ENCODE measurements at regions not wholly inside any gene's neighbourhood (a gene's known extent, or its start where the extent isn't known, plus 50 kb on each side); places are given as distances from the start of the nearest gene placed in this dataset.
"Not testable (repeated sequence)": the region's sequence is repeated elsewhere in the genome, so short reads cannot be mapped to it uniquely, and the experiment has no call there.

- DNase-seq (ENCODE audit: low read depth in 2 of 2), result no peak
These were observed 76.5 kb downstream of the ARL5B start for GRCh38 chr10:18735711-18736110.

DNA sequence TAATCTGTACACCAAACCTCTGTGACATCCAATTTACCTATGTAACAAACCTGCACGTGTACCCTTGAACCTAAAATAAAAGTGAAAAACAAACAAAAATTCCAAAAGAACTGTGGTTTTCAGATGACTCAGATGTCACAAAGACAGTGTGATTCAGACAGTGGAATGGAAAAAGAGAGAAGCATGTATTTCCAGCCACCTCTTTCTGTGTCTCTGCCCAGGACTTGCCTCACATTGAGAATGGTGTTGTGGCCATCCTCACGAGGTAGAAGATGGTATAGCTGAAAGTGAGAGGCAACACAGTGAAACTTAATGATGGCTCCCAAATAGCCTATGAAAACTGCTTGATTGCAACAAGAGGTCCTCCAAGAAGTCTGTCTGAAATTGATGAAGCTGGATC lies 78.0 kb downstream of the ARL5B start:
- no peak for DNase-seq (ENCODE audit: low read depth in 2 of 2)

- DNase-seq (ENCODE audit: low read depth in 2 of 2), result no peak
These were observed 78.6 kb downstream of the ARL5B start for GRCh38 chr10:18737841-18738240.

- DNase-seq (ENCODE audit: low read depth in 2 of 2), result no peak
These were observed 79.6 kb downstream of the ARL5B start for GRCh38 chr10:18738835-18739234.

GRCh38 chr10:18743926-18744325 lies 84.7 kb downstream of the ARL5B start:
- no peak for DNase-seq (ENCODE audit: low read depth in 2 of 2)

DNA sequence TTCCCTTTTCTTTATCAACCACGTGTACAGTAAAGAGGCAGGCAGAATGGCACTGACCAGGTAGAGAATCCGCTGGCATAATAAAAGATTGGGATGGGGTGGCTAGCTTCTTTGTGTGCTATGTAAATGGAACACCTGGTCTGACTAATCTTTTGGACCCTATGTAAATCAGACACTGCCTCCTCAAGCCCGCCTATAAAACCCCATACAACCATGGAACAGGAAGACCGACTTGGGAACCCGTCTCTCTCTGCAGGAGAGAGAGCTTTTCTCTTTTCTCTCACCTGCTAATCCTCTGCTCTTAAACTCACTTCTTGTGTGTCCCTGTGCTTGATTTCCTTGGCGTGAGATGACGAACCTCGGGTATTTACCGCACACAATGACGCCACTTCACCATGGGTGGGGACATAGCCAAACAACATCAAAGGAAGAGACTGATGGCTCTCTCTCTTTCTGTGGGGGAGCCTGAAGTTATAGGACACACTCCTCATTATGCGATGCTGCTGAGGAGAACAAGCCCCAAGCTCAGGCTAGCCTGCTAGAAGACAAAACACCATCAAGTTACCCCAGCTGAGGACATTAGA lies 94.2 kb downstream of the ARL5B start:
- no peak for DNase-seq (ENCODE audit: low read depth in 2 of 2)

DNA sequence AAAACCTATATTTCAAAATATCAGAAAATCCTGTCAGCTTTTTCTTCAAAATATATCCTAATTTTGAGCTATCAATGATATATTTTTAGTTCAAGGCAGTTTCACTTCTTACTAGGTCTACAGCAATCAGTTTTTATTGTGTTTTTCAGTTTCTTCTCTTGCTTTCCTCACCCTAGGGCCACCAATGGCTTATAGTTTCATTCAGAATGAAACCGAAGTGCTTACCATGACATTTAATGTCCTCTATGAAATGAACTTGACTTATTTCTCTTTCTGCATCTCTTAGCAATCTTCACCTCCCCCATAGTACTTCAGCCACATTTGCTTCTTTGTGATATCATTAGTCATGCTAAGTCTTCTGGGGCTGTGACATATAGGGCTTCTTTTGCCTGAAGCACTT lies 100.3 kb downstream of the ARL5B start:
- DNase-seq (ENCODE audit: low read depth in 2 of 2), result no peak

GRCh38 chr10:18760836-18761235 lies 101.6 kb downstream of the ARL5B start:
- DNase-seq (ENCODE audit: low read depth in 2 of 2), result no peak

GRCh38 chr10:18767981-18768380 lies 108.8 kb downstream of the ARL5B start:
- no peak for DNase-seq (ENCODE audit: low read depth in 2 of 2)

- DNase-seq (ENCODE audit: low read depth in 2 of 2), result no peak
These were observed 113.9 kb downstream of the ARL5B start for GRCh38 chr10:18773180-18773579.

- no peak for DNase-seq (ENCODE audit: low read depth in 2 of 2)
These were observed 118.0 kb downstream of the ARL5B start for GRCh38 chr10:18777258-18777657.

- peak in 1 of 2 donors; percentile 5 for DNase-seq (ENCODE audit: low read depth in 2 of 2)
These were observed 127.2 kb downstream of the ARL5B start for GRCh38 chr10:18786478-18786877.

- no peak for DNase-seq (ENCODE audit: low read depth in 2 of 2)
These were observed 134.7 kb downstream of the ARL5B start for GRCh38 chr10:18793951-18794350.

DNA sequence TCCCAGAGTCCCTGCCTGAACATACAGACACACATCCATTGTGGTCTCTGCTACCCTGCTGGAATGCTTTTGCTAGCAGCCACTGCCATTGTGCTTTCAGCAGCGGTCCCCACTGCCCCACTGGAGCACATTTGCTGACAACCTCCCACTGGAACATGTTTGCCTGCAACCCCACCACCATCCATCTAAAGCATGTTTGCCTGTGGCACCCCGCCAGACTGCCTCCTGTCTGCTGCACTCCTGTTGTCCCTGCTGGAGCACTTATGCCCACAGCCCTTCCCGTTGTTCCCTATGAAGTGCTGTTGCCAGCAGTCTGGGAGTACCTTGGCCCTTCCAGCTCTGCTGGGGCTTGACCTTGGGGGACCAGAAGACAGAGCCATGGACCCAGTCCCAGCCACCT lies 136.3 kb downstream of the ARL5B start:
- DNase-seq (ENCODE audit: low read depth in 2 of 2), result no peak

DNA sequence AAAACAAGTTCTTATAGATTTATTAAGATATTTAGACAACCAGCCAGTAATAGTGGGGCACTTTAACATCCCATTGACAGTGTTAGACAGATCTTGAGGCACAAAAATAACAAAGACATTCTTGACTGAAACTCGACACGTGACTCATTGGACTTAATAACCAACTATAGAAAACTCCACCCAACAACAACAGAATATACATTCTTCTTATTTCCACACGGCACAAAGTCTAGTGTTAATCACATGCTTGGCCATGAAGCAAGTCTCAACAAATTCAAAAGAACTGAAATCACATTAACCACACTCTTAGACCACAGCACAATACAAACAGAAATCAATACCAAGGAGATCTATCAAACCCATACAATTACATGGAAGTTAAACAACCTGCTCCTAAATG lies 138.1 kb downstream of the ARL5B start:
- no peak for DNase-seq (ENCODE audit: low read depth in 2 of 2)

DNA sequence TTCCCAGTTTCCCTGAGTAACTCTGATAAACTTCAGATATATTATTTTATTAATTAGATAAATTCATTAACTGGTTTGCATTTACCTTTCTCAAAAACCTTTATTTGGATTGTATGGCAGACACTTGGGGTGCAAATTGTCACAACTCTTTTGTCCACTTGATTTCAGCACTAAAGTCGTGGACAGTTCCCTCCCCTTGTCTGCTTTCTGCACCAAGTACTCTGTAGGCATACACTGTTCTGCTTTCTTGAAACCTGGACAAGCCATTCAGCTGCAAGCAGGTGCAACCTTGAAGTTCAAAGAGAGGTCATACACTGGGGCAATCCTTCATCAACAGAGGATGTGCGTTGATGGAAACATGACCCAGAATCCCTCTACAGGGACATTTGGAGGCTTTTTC lies 162.9 kb downstream of the ARL5B start:
- peak in 1 of 2 donors; percentile 16 for DNase-seq (ENCODE audit: low read depth in 2 of 2)

DNA sequence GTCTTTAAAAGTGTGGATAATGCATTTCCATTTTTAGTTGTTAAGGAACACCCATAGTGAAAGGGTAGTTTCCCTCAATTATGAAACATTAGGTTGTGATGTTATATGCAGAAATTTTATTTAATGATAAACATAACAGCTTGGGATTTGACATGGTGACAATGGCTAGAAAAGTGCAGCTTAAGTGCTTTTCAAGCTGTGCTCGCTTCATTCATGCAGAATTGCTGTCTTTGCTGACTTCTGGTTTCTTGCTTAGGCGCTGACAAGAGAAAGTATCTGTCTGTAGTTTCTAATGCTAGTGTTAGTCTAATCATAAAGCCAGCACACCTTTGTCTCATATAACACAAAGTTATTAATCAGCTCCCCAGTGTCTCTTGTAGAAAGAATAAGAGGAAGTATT lies 170.0 kb downstream of the ARL5B start:
- no peak for DNase-seq (ENCODE audit: low read depth in 2 of 2)

- DNase-seq (ENCODE audit: low read depth in 2 of 2), result no peak
These were observed 171.0 kb downstream of the ARL5B start for GRCh38 chr10:18830277-18830676.

GRCh38 chr10:18856623-18857022 lies 192.0 kb upstream of the MALRD1 start:
- DNase-seq (ENCODE audit: low read depth in 2 of 2), result not testable (repeated sequence)

- no peak for DNase-seq (ENCODE audit: low read depth in 2 of 2)
These were observed 188.9 kb upstream of the MALRD1 start for GRCh38 chr10:18859659-18860058.

DNA sequence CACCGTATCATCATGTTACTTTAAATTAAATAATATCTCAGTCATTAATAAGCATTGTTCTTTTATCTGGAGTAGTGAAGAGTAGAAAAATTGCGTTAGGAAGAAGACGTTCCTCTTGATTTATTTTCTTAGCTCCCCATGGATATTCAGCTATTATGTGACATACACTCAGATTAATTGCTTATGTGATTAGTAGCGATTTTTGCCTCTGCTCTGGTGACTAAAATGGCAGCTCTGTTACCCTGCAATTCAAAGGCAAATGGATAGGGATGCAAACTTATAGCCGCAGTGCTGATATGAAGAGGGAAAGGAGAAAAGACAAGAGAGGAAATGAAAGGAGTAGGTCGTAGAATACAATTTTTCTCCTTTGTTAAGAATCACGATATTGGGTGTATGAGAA lies 188.4 kb upstream of the MALRD1 start:
- DNase-seq (ENCODE audit: low read depth in 2 of 2), result no peak

GRCh38 chr10:18860631-18861240 lies 187.9 kb upstream of the MALRD1 start:
- DNase-seq (ENCODE audit: low read depth in 2 of 2), result no peak

DNA sequence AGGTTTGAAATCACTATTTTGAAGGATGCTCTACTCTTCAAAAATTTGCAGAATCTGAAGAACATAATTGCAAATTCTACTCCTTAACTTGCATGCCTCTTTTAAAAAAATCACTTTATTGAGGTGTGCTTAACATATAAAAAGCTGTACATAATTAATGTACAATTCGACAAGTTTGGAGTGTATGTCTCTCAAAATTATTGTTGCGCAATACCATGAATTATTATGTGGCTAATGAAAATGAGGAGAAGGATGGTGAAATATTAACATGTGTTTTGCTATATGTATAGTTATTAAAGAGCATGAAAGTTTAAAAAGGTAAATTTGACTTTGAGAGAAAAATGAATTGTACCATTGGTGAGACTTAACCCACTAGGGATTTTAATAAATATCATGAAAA lies 187.2 kb upstream of the MALRD1 start:
- no peak for DNase-seq (ENCODE audit: low read depth in 2 of 2)

- no peak for DNase-seq (ENCODE audit: low read depth in 2 of 2)
These were observed 181.7 kb upstream of the MALRD1 start for GRCh38 chr10:18866852-18867251.
